Type B pancreatic cell (in vitro differentiated cells): ENCODE measurements at regions not wholly inside any gene's neighbourhood (a gene's known extent, or its start where the extent isn't known, plus 50 kb on each side); places are given as distances from the start of the nearest gene placed in this dataset.

ENCODE experiments used
- DNase-seq: peaks from one replicate; pipeline ENCODE4 v3.0.0; 2021; ENCODE audit warnings: mixed read lengths; ENCODE audit not compliant: unreplicated experiment; ENCODE audit errors: extremely low spot score
- H3K27ac Mint-ChIP-seq: 2 replicates; pipeline ENCODE4 v1.8.0; 2021; ENCODE audit warnings: mild to moderate bottlenecking, mixed read lengths
- H3K27me3 Mint-ChIP-seq: 2 replicates; pipeline ENCODE4 v1.8.0; 2021; ENCODE audit warnings: mixed read lengths
- H3K36me3 Mint-ChIP-seq: 2 replicates; pipeline ENCODE4 v1.8.0; 2021; ENCODE audit warnings: mixed read lengths
- H3K4me1 Mint-ChIP-seq: one replicate; pipeline ENCODE4 v1.8.0; 2021; ENCODE audit warnings: mixed read lengths; ENCODE audit not compliant: unreplicated experiment
- H3K4me3 Mint-ChIP-seq: 2 replicates; pipeline ENCODE4 v1.8.0; 2021; ENCODE audit warnings: mild to moderate bottlenecking, mixed read lengths
- H3K9me3 Mint-ChIP-seq: 2 replicates; pipeline ENCODE4 v1.8.0; 2021; ENCODE audit warnings: mixed read lengths
- CTCF ChIP-seq: fragments of 200-600 bp; sonication (generic); conservative IDR thresholded peaks from 2 replicates; pipeline ENCODE4 v1.5.0; 2021; ENCODE audit warnings: antibody characterized with exemption, mild to moderate bottlenecking

- Mint-ChIP-seq H3K27me3 (peaks cover 3% of the 10 kb centered on the region), H3K4me1 (no peaks in the 10 kb centered on the region), H3K4me3 (no peak overlapping the region), H3K36me3 (no peaks in the 10 kb centered on the region), H3K27ac (no peak overlapping the region), H3K9me3 (no peaks in the 10 kb centered on the region)
- TF ChIP-seq CTCF = peak; percentile 98
- DNase-seq = peak; percentile 73
Observed at GRCh38 chr11:29343465-29344333, 673.1 kb downstream of the KCNA4 start.

- no peak for TF ChIP-seq CTCF
- Mint-ChIP-seq H3K27ac (no peak overlapping the region), H3K36me3 (no peaks in the 10 kb centered on the region), H3K4me3 (no peak overlapping the region), H3K9me3 (no peaks in the 10 kb centered on the region), H3K4me1 (peaks cover 7% of the 10 kb centered on the region), H3K27me3 (peaks cover 9% of the 10 kb centered on the region)
- no peak for DNase-seq
Observed at GRCh38 chr11:29336727-29337575, 679.9 kb downstream of the KCNA4 start.

GRCh38 chr11:29334776-29335130 lies 682.1 kb downstream of the KCNA4 start:
- TF ChIP-seq CTCF = no peak
- no peaks in the 10 kb centered on the region for H3K9me3 Mint-ChIP-seq
- DNase-seq = no peak
- no peaks in the 10 kb centered on the region for H3K36me3 Mint-ChIP-seq
- no peak overlapping the region for H3K27ac Mint-ChIP-seq
- peaks cover 7% of the 10 kb centered on the region for H3K4me1 Mint-ChIP-seq
- no peak overlapping the region for H3K4me3 Mint-ChIP-seq
- peaks cover 13% of the 10 kb centered on the region for H3K27me3 Mint-ChIP-seq

- Mint-ChIP-seq H3K27ac (no peak overlapping the region), H3K27me3 (peaks cover 14% of the 10 kb centered on the region), H3K9me3 (no peaks in the 10 kb centered on the region), H3K4me3 (no peak overlapping the region), H3K36me3 (no peaks in the 10 kb centered on the region), H3K4me1 (peaks cover 12% of the 10 kb centered on the region)
- DNase-seq = no peak
- TF ChIP-seq CTCF = peak; percentile 78
Observed at GRCh38 chr11:29333993-29334775, 682.6 kb downstream of the KCNA4 start.

DNA sequence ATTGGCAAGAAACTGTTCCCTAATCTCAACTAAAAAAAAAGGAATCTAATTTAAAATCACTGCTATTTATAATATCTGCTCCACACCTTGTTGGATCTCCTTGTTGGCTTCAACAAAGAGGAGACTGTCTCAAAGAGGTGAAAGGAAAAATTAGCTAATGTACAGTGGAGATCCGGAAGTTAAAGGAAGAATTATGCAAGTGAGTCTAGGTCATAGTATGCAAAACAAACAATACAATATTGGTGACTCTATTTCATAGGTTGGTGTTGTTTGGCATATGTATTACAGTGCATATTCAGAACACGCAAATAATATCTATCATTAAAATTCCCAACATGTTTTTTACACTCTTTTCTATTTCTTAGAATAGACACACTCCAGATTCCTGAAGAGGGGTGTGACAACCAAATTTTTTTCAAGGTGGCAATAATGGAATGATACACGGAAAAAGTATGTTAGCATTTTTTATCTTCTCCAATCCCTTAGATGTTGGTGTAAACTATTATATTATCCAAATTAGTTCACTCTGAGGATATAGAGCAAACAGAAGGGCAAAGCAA lies 685.3 kb downstream of the KCNA4 start:
- Mint-ChIP-seq H3K9me3 (no peaks in the 10 kb centered on the region), H3K36me3 (no peaks in the 10 kb centered on the region)
- DNase-seq = no peak

More for the DNA sequence above, 685.3 kb downstream of the KCNA4 start:
- H3K27ac Mint-ChIP-seq = peak overlapping the region; percentile 9
- H3K4me1 Mint-ChIP-seq = peaks cover 17% of the 10 kb centered on the region
- TF ChIP-seq CTCF = no peak
- peaks cover 18% of the 10 kb centered on the region for H3K27me3 Mint-ChIP-seq
- H3K4me3 Mint-ChIP-seq = no peak overlapping the region
